Naive thymus-derived CD8-positive, alpha-beta T cell (primary cell): ENCODE measurements at regions not wholly inside any gene's neighbourhood (a gene's known extent, or its start where the extent isn't known, plus 50 kb on each side); places are given as distances from the start of the nearest gene placed in this dataset.

ENCODE experiments used
- ATAC-seq, 2 donors: fragments of 150-1000 bp; cut with Tn5 transposase in 1 of 2; sonication (Bioruptor Pico), chemical (Tn5 transposase) in 1 of 2; 1 replicate in 1 of 2; 2 replicates in 1 of 2; pipeline ENCODE4 v1.10.0; 2021; ENCODE audit warnings: mild to moderate bottlenecking in 2 of 2, moderate library complexity in 2 of 2
- POLR2A ChIA-PET: fragments of 350-600 bp; sonication (Branson Sonifier 250); formaldehyde crosslinking; loops from one replicate; lab custom pipeline; 2021; ENCODE audit warnings: antibody characterized with exemption; lab: Charles Lee
- DNase-seq, 10 donors: peaks; one replicate each; pipeline versions ENCODE4 v3.0.0 to v3.0.0-alpha.2; 2020 to 2022
- H3K27ac Mint-ChIP-seq, 10 donors: one replicate each; pipeline ENCODE4 v1.8.0; 2020 to 2022; ENCODE audit warnings: mild to moderate bottlenecking in 10 of 10, mixed read lengths in 10 of 10, moderate library complexity in 4 of 10, inconsistent platforms in 1 of 10
- H3K27me3 Mint-ChIP-seq, 5 donors: one replicate each; pipeline ENCODE4 v1.8.0; 2021 to 2022; ENCODE audit warnings: mixed read lengths in 5 of 5
- H3K36me3 Mint-ChIP-seq, 3 donors: one replicate each; pipeline ENCODE4 v1.8.0; 2020 to 2022; ENCODE audit warnings: mixed read lengths in 3 of 3, mild to moderate bottlenecking in 2 of 3, inconsistent platforms in 1 of 3
- H3K4me1 Mint-ChIP-seq, 4 donors: one replicate each; pipeline ENCODE4 v1.8.0; 2021 to 2022; ENCODE audit warnings: mixed read lengths in 4 of 4
- H3K4me3 Mint-ChIP-seq, 10 donors: one replicate each; pipeline ENCODE4 v1.8.0; 2020 to 2022; ENCODE audit warnings: mild to moderate bottlenecking in 10 of 10, mixed read lengths in 10 of 10, moderate library complexity in 6 of 10, inconsistent platforms in 1 of 10
- H3K9me3 Mint-ChIP-seq, 9 donors: one replicate each; pipeline ENCODE4 v1.8.0; 2020 to 2022; ENCODE audit warnings: mixed read lengths in 9 of 9, mild to moderate bottlenecking in 3 of 9, inconsistent platforms in 1 of 9, moderate library complexity in 1 of 9

DNA sequence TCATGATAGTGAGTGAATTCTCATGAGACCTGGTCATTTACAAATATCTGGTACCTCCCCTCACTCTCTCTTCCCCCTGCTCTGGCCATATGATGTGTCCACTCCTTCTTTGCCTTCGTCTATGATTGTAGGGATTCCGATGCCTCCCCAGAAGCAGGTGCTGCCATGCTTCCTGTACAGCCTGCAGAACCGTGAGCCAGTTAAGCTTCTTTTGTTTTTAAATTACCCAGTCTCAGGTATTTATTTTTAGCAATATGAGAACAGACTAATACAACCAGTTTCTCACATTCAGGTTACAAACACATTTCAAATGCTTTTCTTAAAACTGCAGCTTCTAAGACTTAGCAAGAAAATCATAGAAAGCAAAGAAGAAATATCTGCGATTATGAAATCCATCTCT, 321.2 kb upstream of the CDH7 start:
- no peak overlapping the region for H3K4me3 Mint-ChIP-seq
- peaks cover 0 to 14% (median 5%) of the 10 kb centered on the region in 9 donors for H3K9me3 Mint-ChIP-seq
- no peaks in the 10 kb centered on the region for H3K27me3 Mint-ChIP-seq
- POLR2A ChIA-PET, result no interaction called here
- no peaks in the 10 kb centered on the region for H3K4me1 Mint-ChIP-seq
- H3K27ac Mint-ChIP-seq, result no peak overlapping the region
- no peaks in the 10 kb centered on the region for H3K36me3 Mint-ChIP-seq
- DNase-seq (no peak), ATAC-seq (no peak)

DNA sequence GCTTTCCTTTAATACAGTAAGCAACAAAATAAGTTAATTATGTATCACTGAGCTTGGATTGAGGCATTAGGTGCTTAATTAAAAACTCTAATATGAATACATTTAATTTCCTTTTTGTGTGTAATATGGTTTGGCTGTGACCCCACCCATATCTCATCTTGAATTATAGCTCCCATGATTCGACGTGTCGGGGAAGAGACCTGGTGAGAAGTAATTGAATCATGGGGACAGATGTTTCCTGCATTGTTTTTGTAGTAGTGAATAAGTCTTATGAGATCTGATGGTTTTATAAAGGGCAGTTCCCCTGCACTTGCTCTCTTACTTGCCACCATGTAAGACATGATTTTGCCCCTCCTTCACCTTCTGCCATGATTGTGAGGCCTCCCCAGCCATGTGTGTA, 325.4 kb upstream of the CDH7 start:
- no peaks in the 10 kb centered on the region for H3K36me3 Mint-ChIP-seq

DNA sequence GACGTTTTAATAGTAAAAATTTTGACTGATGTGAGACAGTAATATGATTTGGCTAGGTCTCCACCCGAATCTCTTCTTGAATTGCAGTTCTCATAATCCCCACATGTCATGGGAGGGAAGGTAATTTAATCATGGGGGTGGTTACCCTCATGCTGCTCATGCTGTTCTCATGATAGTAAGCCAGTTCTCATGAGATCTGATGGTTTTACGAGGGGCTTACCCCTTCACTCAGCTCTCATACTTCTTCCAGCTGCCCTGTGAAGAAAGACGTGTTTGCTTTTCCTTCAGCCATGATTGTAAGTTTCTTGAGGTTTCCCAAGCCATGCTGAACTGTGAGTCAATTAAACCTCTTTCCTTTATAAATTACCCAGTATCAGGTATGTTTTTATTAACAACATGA, 327.0 kb upstream of the CDH7 start:
- H3K27ac Mint-ChIP-seq, result no peak overlapping the region
- POLR2A ChIA-PET, result no interaction called here
- no peaks in the 10 kb centered on the region for H3K36me3 Mint-ChIP-seq
- no peak for ATAC-seq
- DNase-seq, result no peak
- H3K4me1 Mint-ChIP-seq, result no peaks in the 10 kb centered on the region
- peaks cover 0 to 21% (median 10%) of the 10 kb centered on the region in 9 donors for H3K9me3 Mint-ChIP-seq
- H3K4me3 Mint-ChIP-seq, result no peak overlapping the region
- H3K27me3 Mint-ChIP-seq, result no peaks in the 10 kb centered on the region

More for the DNA sequence above, 325.4 kb upstream of the CDH7 start:
- no peaks in the 10 kb centered on the region for H3K27me3 Mint-ChIP-seq
- POLR2A ChIA-PET, result no interaction called here
- no peak overlapping the region for H3K4me3 Mint-ChIP-seq
- H3K4me1 Mint-ChIP-seq, result no peaks in the 10 kb centered on the region
- no peak for DNase-seq
- no peak for ATAC-seq
- no peak overlapping the region for H3K27ac Mint-ChIP-seq
- peaks cover 0 to 23% (median 12%) of the 10 kb centered on the region in 9 donors for H3K9me3 Mint-ChIP-seq

DNA sequence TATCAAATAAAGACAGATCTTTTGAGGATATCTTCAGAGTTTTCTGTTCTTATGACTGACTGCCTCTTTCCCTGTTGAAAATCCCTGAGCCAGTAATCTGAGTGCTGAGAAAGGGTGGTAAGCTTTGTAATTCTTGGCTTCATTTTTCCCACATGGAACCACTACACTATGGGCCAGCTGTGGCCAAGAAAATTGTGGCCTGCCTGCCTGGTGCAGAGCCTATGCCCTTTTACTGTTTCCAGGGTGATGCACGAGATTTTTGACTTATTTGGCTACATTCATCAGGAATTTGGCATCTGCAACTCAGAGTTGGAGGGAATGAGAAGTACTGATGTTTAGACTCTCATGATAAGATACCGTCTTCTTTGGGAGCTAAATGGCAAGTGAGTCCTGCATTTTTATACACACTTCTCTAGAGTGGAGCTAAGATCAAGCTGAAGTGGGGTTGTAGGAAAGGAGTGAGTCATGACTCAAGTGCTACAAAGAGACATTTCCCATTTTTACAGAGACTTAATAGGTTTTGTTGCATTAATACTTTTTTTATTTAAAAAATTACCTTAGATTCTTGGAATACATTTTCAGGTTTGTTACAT, 328.2 kb upstream of the CDH7 start:
- H3K9me3 Mint-ChIP-seq, result peaks cover 0 to 21% (median 7%) of the 10 kb centered on the region in 9 donors
- no peak overlapping the region for H3K4me3 Mint-ChIP-seq
- POLR2A ChIA-PET, result no interaction called here
- no peak for DNase-seq
- no peaks in the 10 kb centered on the region for H3K4me1 Mint-ChIP-seq
- no peak overlapping the region for H3K27ac Mint-ChIP-seq
- no peak for ATAC-seq
- no peaks in the 10 kb centered on the region for H3K27me3 Mint-ChIP-seq
- no peaks in the 10 kb centered on the region for H3K36me3 Mint-ChIP-seq

DNA sequence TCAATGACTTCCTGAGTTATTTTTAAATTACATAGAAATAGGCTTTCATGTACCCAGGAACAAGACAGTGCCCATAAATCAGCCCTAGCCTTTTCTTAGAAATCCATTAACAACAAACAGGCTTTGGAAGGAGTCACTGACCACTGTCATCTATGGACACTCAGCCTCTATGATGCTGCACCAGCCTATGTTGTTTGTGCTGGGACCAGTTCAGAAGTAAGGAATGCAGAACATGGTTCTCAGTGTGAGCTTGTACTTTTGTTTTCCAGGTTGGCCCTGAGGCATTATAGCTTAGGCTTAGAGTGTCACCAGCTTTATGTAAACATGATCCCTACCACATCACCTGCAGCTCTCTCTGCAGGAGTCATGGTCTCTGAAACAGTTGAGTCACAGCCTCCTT, 335.7 kb upstream of the CDH7 start:
- Mint-ChIP-seq H3K4me1 (no peaks in the 10 kb centered on the region), H3K4me3 (no peak overlapping the region), H3K27me3 (no peaks in the 10 kb centered on the region), H3K27ac (no peak overlapping the region), H3K36me3 (no peaks in the 10 kb centered on the region), H3K9me3 (peaks cover 0 to 3% (median 0%) of the 10 kb centered on the region in 9 donors)
- POLR2A ChIA-PET, result no interaction called here
- DNase-seq (no peak), ATAC-seq (no peak)

DNA sequence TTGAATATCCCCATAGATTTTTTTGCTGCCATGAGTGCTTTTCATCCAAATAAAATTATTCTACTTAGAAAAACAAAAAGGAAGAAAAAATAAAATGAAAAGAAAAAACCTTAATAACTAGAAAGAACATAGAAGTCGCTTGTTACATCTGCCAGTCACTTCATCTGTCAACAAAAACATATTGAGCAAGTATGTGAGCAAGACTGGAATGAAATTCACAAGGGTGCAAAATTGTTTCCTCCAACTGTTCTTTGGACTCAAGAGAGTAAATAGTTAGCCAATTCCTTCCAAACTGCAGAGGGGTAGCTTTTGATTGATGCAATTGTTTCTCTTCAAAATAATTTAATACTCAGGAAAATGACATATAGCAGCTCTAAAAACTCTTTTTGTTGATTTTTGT, 336.3 kb upstream of the CDH7 start:
- Mint-ChIP-seq H3K4me1 (no peaks in the 10 kb centered on the region), H3K27me3 (no peaks in the 10 kb centered on the region)
- no peak for DNase-seq

DNA sequence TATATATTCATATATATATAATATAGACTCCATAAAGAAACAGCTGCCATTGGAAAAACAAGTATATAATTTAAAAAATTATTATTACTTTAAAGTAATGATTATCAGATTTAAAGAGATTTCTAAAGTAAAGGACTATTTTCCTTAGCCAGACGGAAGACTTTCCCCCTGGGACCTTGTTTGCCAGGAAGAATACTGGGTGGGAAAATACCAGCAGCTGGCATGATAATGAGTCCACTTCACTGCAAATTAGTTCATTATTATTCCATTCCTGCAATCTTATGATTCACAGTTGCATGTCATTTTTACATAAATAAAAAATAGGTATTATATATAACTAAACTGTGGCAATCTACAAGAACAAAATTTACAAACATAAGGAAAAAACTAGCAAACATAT, 339.8 kb upstream of the CDH7 start:
- POLR2A ChIA-PET, result no interaction called here
- no peak overlapping the region for H3K27ac Mint-ChIP-seq
- H3K4me3 Mint-ChIP-seq, result no peak overlapping the region
- ATAC-seq, result no peak
- DNase-seq, result no peak
- peaks cover 0 to 5% (median 0%) of the 10 kb centered on the region in 9 donors for H3K9me3 Mint-ChIP-seq
- H3K4me1 Mint-ChIP-seq, result no peaks in the 10 kb centered on the region
- no peaks in the 10 kb centered on the region for H3K36me3 Mint-ChIP-seq
- H3K27me3 Mint-ChIP-seq, result no peaks in the 10 kb centered on the region

More for the DNA sequence above, 336.3 kb upstream of the CDH7 start:
- no peaks in the 10 kb centered on the region for H3K36me3 Mint-ChIP-seq
- H3K9me3 Mint-ChIP-seq, result peaks cover 0 to 3% (median 0%) of the 10 kb centered on the region in 9 donors
- no peak overlapping the region for H3K4me3 Mint-ChIP-seq
- ATAC-seq, result no peak
- H3K27ac Mint-ChIP-seq, result no peak overlapping the region
- POLR2A ChIA-PET, result no interaction called here

DNA sequence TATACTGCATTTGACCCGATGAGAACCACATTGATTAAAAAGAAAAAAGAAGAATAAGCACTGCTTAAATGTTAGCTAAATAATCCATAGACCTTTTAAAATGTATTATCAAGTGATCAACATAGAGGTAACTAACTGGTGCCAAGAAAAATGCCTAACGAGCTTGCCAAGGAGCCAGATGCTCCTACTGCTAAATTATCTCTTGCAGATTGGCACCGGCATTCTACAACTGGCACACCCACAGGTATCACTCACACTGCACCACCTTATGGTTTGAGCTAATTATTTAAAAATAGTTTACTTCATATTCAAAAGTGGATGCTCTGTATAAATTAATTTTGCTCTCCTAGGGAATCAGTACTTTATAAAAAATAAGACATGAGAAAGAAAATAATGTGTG, 341.6 kb upstream of the CDH7 start:
- Mint-ChIP-seq H3K27me3 (no peaks in the 10 kb centered on the region), H3K4me3 (no peak overlapping the region), H3K4me1 (no peaks in the 10 kb centered on the region), H3K9me3 (peaks cover 0 to 11% (median 0%) of the 10 kb centered on the region in 9 donors), H3K36me3 (no peaks in the 10 kb centered on the region), H3K27ac (no peak overlapping the region)
- DNase-seq, result no peak
- no peak for ATAC-seq
- POLR2A ChIA-PET, result no interaction called here

DNA sequence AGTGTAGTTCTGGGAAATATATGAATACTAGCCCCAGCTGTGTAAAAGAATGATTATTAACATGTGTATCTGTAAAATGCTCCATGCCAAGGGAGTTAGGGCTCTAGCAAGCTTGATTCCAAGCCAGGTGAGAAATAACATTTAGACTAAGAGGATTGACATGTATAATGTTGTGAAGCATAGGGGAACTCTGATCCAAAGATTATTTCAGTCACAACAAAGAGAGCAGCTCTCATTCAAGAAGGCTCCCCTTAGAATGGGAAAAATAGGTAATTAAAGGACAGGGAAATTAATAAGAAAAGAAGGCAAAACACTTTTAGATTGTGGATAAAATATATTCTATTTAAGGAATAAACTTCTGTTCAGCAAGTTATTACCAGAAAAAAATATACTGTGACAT, 347.3 kb upstream of the CDH7 start:
- DNase-seq (no peak), ATAC-seq (no peak)
- Mint-ChIP-seq H3K4me3 (no peak overlapping the region), H3K27ac (no peak overlapping the region), H3K27me3 (no peaks in the 10 kb centered on the region), H3K36me3 (no peaks in the 10 kb centered on the region), H3K9me3 (peaks cover 0 to 14% (median 5%) of the 10 kb centered on the region in 9 donors), H3K4me1 (no peaks in the 10 kb centered on the region)
- POLR2A ChIA-PET, result no interaction called here

DNA sequence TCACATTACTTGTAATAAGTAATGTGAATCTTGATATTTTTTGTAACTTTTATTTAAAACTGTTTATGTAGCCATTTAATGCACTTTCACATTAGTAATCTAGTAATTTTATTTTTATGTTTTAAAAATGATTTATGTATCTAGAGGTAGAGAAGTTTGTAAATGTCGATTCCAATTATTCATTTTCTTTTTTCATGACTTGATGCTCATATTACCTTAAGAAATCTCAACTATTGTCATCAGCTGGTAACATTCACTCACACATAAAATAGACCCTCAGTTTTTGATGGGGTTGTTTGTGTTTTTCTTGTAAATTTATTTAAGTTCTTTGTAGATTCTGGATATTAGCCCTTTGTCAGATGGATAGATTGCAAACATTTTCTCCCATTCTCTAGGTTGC, 351.7 kb upstream of the CDH7 start:
- Mint-ChIP-seq H3K27me3 (no peaks in the 10 kb centered on the region), H3K36me3 (no peaks in the 10 kb centered on the region), H3K27ac (no peak overlapping the region), H3K4me3 (no peak overlapping the region), H3K4me1 (no peaks in the 10 kb centered on the region), H3K9me3 (peaks cover 0 to 11% (median 5%) of the 10 kb centered on the region in 9 donors)
- ATAC-seq, result no peak
- DNase-seq, result no peak
- POLR2A ChIA-PET, result no interaction called here

DNA sequence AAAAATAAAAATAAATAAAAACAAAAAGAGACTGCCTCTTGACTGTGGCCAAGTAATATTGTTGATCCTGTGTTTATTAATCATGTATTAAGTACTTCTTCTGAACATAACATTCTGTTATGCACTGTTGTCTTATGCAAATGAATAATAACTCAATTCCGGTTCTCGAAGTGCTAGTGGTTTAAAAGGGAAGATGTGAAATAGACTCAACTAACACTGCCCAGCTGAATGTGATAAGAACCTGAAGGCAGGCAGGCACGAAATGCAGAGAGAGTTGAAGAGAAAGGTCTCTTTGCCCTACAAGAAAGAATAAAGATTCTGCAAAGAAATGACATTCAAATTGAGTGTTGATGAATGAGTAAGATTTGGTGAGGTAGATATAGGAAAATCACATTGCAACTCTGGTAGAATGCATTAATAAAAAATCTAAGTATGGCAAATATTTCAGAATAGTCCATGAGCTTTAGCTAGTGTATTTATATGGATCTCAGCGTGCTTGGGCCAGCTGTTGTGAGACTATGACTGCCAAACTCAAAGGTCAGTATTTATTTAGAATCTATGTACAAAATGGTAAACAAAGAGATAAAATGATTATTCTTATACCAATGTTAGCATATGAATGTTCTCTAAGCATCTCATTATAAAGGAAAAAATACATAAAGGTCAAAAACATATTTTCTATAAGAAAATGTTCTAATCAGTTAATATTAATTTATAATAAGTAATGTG, 352.3 kb upstream of the CDH7 start:
- POLR2A ChIA-PET, result no interaction called here
- H3K4me1 Mint-ChIP-seq, result no peaks in the 10 kb centered on the region
- no peak overlapping the region for H3K4me3 Mint-ChIP-seq
- DNase-seq (no peak), ATAC-seq (no peak)
- H3K27ac Mint-ChIP-seq, result no peak overlapping the region
- no peaks in the 10 kb centered on the region for H3K27me3 Mint-ChIP-seq
- peaks cover 0 to 10% (median 5%) of the 10 kb centered on the region in 9 donors for H3K9me3 Mint-ChIP-seq
- H3K36me3 Mint-ChIP-seq, result no peaks in the 10 kb centered on the region

DNA sequence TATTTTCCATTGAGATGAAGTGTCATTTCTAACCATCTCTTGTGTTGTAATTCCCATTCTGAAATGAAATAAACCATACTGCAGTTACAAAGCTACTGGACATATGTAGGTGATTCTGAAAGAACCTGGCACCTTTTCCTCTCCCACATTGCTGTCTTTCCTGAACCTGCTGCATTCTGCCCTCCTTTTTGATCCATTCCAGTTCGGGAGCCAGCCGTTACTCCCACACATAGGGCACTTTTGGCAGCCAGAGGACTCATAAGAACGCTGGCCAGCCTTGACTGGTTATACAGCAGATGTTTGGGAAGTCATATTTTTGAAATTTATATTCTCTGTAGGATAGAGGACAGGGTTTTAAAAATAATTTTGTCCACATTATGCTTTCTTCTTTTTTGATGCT, 369.8 kb upstream of the CDH7 start:
- ATAC-seq (no peak), DNase-seq (no peak)
- H3K27me3 Mint-ChIP-seq, result no peaks in the 10 kb centered on the region
- H3K9me3 Mint-ChIP-seq, result peaks cover 1 to 25% (median 11%) of the 10 kb centered on the region in 9 donors
- POLR2A ChIA-PET, result no interaction called here
- H3K27ac Mint-ChIP-seq, result no peak overlapping the region
- no peak overlapping the region for H3K4me3 Mint-ChIP-seq
- peaks cover 0 to 5% (median 0%) of the 10 kb centered on the region in 3 donors for H3K36me3 Mint-ChIP-seq
- no peaks in the 10 kb centered on the region for H3K4me1 Mint-ChIP-seq

DNA sequence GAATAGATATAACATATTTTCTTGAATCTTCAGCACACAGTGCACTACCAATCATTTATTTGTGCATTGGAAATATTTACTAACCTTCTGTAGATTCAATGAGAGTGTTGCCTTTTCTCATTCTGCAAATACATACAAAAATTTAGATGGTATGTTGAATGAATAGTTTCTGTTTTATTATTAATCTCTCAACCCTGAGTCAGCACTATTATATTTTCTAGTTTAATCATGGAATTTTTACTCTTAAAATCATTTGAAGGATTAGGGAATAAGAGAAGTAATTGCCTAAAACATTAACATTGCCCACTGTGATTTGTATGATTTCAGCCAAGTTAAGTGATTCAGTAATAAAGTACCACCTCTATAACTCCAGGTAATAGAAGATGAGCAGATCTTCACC, 370.2 kb upstream of the CDH7 start:
- POLR2A ChIA-PET, result no interaction called here
- H3K9me3 Mint-ChIP-seq, result peaks cover 1 to 25% (median 10%) of the 10 kb centered on the region in 9 donors
- H3K27me3 Mint-ChIP-seq, result no peaks in the 10 kb centered on the region
- H3K4me1 Mint-ChIP-seq, result no peaks in the 10 kb centered on the region
- no peak overlapping the region for H3K4me3 Mint-ChIP-seq
- H3K27ac Mint-ChIP-seq, result no peak overlapping the region
- DNase-seq, result no peak
- no peak for ATAC-seq
- H3K36me3 Mint-ChIP-seq, result peaks cover 0 to 5% (median 0%) of the 10 kb centered on the region in 3 donors

DNA sequence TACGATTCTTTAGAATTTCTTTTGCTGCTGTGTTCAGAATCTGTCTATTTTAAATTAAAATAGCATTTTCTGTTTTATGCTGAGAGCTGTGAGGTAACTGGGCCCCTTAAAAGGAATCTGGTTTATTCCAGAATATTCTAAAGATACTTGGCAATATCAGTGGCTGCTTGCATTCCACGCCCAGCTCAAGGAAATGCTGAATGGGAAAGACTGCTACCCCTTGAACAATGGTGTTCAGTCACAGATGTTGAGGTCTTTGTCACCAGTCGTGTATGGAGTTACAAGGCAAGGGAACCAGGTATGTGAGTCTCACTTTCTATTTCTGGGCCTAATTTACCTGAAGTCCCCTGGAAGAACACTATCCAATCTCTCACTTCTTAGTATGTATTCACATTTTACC, 377.9 kb upstream of the CDH7 start:
- Mint-ChIP-seq H3K27ac (no peak overlapping the region), H3K4me1 (no peaks in the 10 kb centered on the region), H3K36me3 (no peaks in the 10 kb centered on the region), H3K27me3 (no peaks in the 10 kb centered on the region), H3K4me3 (no peak overlapping the region), H3K9me3 (peaks cover 0 to 17% (median 4%) of the 10 kb centered on the region in 9 donors)
- ATAC-seq (no peak), DNase-seq (no peak)
- POLR2A ChIA-PET, result no interaction called here
